HCT116 (cell line): ENCODE measurements at regions not wholly inside any gene's neighbourhood (a gene's known extent, or its start where the extent isn't known, plus 50 kb on each side); places are given as distances from the start of the nearest gene placed in this dataset.

Experiments
- ATAC-seq: fragments of 200-7000 bp; cut with Tn5 transposase; 2 replicates; pipeline ENCODE4 v1.9.1; 2020; ENCODE audit warnings: mild to moderate bottlenecking, moderate library complexity
- BruUV-seq: library from RNA; stranded (reverse); fragments of 400-500 nt; replicated peaks from 2 replicates; lab custom pipeline; 2021; lab: Mats Ljungman, UMichigan
- CTCF ChIA-PET: fragments of 300-600 bp; sonication (Branson Sonifier 250); formaldehyde crosslinking; loops from one replicate; lab custom pipeline; 2021; ENCODE audit warnings: antibody characterized with exemption; lab: Charles Lee
- POLR2A ChIA-PET: fragments of 300-600, 350-600 bp; sonication (Branson Sonifier 250); formaldehyde crosslinking; loops from one replicate; lab custom pipeline; 2021; ENCODE audit warnings: antibody characterized with exemption; lab: Charles Lee
- RAD21 ChIA-PET, 2 experiments: fragments of 300-600 bp; sonication (Branson Sonifier 250); formaldehyde crosslinking; loops; one replicate each; lab custom pipeline; 2023; ENCODE audit warnings: low total read pairs in 2 of 2; ENCODE audit not compliant: uncharacterized antibody in 2 of 2, unreplicated experiment in 2 of 2, low non-redundant PET in 1 of 2; lab: Charles Lee
- DNase-seq: peaks from one replicate; pipeline ENCODE4 v3.0.0-alpha.2; 2010; ENCODE audit warnings: low read depth, low spot score
- H2AFZ ChIP-seq: fragments of 200-600 bp; shearing (Covaris generic), sonication (generic); 2 replicates; pipeline ENCODE4 v1.6.1; 2017; ENCODE audit warnings: low read depth, mixed run types, mixed read lengths, antibody characterized with exemption, low read length; ENCODE audit not compliant: poor library complexity, severe bottlenecking
- H3K27ac ChIP-seq: 2 replicates; pipeline ENCODE4 v1.5.1; 2012; ENCODE audit warnings: low read depth, low read length
- H3K27me3 ChIP-seq: fragments of 200-600 bp; sonication (generic); 2 replicates; pipeline ENCODE4 v1.6.1; 2016; ENCODE audit warnings: mixed run types, low read length, mixed read lengths; ENCODE audit not compliant: insufficient read depth
- H3K36me3 ChIP-seq, 2 experiments: fragments of 200-500 bp in 1 of 2; fragments of 200-600 bp in 1 of 2; sonication (Bioruptor generic) in 1 of 2; sonication (generic) in 1 of 2; 2 replicates each; pipeline versions ENCODE4 v1.5.1 to v1.6.1; 2014 to 2016; ENCODE audit warnings: low read length in 2 of 2, inconsistent platforms in 1 of 2, mixed read lengths in 1 of 2, mixed run types in 1 of 2; ENCODE audit not compliant: insufficient read depth in 2 of 2, control insufficient read depth in 1 of 2
- H3K4me1 ChIP-seq, 2 experiments: fragments of 200-600 bp in 1 of 2; sonication (generic) in 1 of 2; 2 replicates each; pipeline versions ENCODE4 v1.5.1 to v1.6.1; 2012 to 2017; ENCODE audit warnings: low read length in 2 of 2, inconsistent platforms in 1 of 2, mild to moderate bottlenecking in 1 of 2, mixed read lengths in 1 of 2, mixed run types in 1 of 2, moderate library complexity in 1 of 2; ENCODE audit not compliant: insufficient read depth in 2 of 2, control insufficient read depth in 1 of 2
- H3K4me2 ChIP-seq: fragments of 200-600 bp; sonication (generic); 2 replicates; pipeline ENCODE4 v1.6.1; 2017; ENCODE audit warnings: mixed run types, low read length, mixed read lengths
- H3K4me3 ChIP-seq, 2 experiments: fragments of 200-600 bp in 1 of 2; sonication (generic) in 1 of 2; replicated peaks in 1 of 2; 2 replicates each; pipeline ENCODE4 v1.5.1; 2011 to 2016; ENCODE audit warnings: low read length in 2 of 2, control low read depth in 1 of 2, low read depth in 1 of 2, mild to moderate bottlenecking in 1 of 2, mixed read lengths in 1 of 2, mixed run types in 1 of 2
- H3K79me2 ChIP-seq: fragments of 200-600 bp; sonication (generic); 2 replicates; pipeline ENCODE4 v1.6.1; 2017; ENCODE audit warnings: mild to moderate bottlenecking, mixed run types, low read length, moderate library complexity, mixed read lengths; ENCODE audit not compliant: insufficient read depth
- H3K9ac ChIP-seq: fragments of 200-600 bp; sonication (generic); 2 replicates; pipeline ENCODE4 v1.6.1; 2016; ENCODE audit warnings: low read length, mixed read lengths
- H3K9me2 ChIP-seq: fragments of 200-600 bp; sonication (generic), shearing (Covaris generic); 2 replicates; pipeline ENCODE4 v1.6.1; 2017; ENCODE audit warnings: mixed run types, mild to moderate bottlenecking, moderate library complexity; ENCODE audit not compliant: insufficient read depth
- H3K9me3 ChIP-seq, 2 experiments: fragments of 200-500 bp in 1 of 2; fragments of 200-600 bp in 1 of 2; sonication (Bioruptor generic) in 1 of 2; sonication (generic) in 1 of 2; 2 replicates each; pipeline ENCODE4 v1.6.1; 2014 to 2017; ENCODE audit warnings: low read length in 2 of 2, mixed read lengths in 2 of 2, inconsistent platforms in 1 of 2, low read depth in 1 of 2, mild to moderate bottlenecking in 1 of 2, mixed run types in 1 of 2, moderate library complexity in 1 of 2; ENCODE audit not compliant: control insufficient read depth in 1 of 2, insufficient read depth in 1 of 2
- H4K20me1 ChIP-seq: fragments of 200-600 bp; sonication (generic), shearing (Covaris generic); 2 replicates; pipeline ENCODE4 v1.6.1; 2017; ENCODE audit warnings: mixed run types, mild to moderate bottlenecking, moderate library complexity; ENCODE audit not compliant: insufficient read depth
- CBX3 ChIP-seq: IDR thresholded peaks from 2 replicates; pipeline ENCODE4 v1.6.1; 2012; ENCODE audit warnings: low read depth
- CEBPB ChIP-seq: IDR thresholded peaks from 2 replicates; pipeline ENCODE4 v1.6.1; 2012; ENCODE audit warnings: low read depth
- CTCF ChIP-seq, 3 experiments: fragments of 200-600 bp in 1 of 3; sonication (generic) in 1 of 3; IDR thresholded peaks in 2 of 3; conservative IDR thresholded peaks in 1 of 3; 2 replicates each; pipeline ENCODE4 v1.5.1; 2012 to 2017; ENCODE audit warnings: low read depth in 2 of 3, low read length in 2 of 3, antibody characterized with exemption in 1 of 3, borderline replicate concordance in 1 of 3, control low read depth in 1 of 3, mild to moderate bottlenecking in 1 of 3, mixed read lengths in 1 of 3, mixed run types in 1 of 3, moderate library complexity in 1 of 3; ENCODE audit not compliant: insufficient read depth in 1 of 3
- EGR1 ChIP-seq: IDR thresholded peaks from 2 replicates; pipeline ENCODE4 v1.6.1; 2012; ENCODE audit warnings: low read depth
- EZH2 ChIP-seq: fragments of 200-600 bp; sonication (generic); IDR thresholded peaks from 2 replicates; pipeline ENCODE4 v1.6.1; 2017; ENCODE audit warnings: antibody characterized with exemption, mixed run types
- JUND ChIP-seq: IDR thresholded peaks from 2 replicates; pipeline ENCODE4 v1.6.1; 2012
- MAX ChIP-seq: IDR thresholded peaks from 2 replicates; pipeline ENCODE4 v1.6.1; 2012
- POLR2A ChIP-seq: IDR thresholded peaks from 2 replicates; pipeline ENCODE4 v1.7.0; 2011; ENCODE audit warnings: borderline replicate concordance; ENCODE audit not compliant: insufficient read depth, insufficient read length; ENCODE audit errors: extremely low read depth
- POLR2AphosphoS5 ChIP-seq: IDR thresholded peaks from 2 replicates; pipeline ENCODE4 v1.6.1; 2011; ENCODE audit warnings: mild to moderate bottlenecking, low read depth, low read length, moderate library complexity
- RAD21 ChIP-seq: IDR thresholded peaks from 2 replicates; pipeline ENCODE4 v1.6.1; 2012; ENCODE audit warnings: low read depth, mild to moderate bottlenecking
- REST ChIP-seq: IDR thresholded peaks from 2 replicates; pipeline ENCODE4 v1.6.1; 2012; ENCODE audit warnings: low read depth
- SIN3A ChIP-seq: IDR thresholded peaks from 2 replicates; pipeline ENCODE4 v1.6.1; 2012; ENCODE audit warnings: low read depth
- SP1 ChIP-seq: IDR thresholded peaks from 2 replicates; pipeline ENCODE4 v1.6.1; 2012; ENCODE audit warnings: low read depth
- SRF ChIP-seq: IDR thresholded peaks from 2 replicates; pipeline ENCODE4 v1.6.1; 2012; ENCODE audit warnings: low read depth
- ZFX ChIP-seq: fragments of 450-650 bp; IDR thresholded peaks from 2 replicates; pipeline ENCODE4 v1.6.1; 2017
- ZNF274 ChIP-seq: fragments of 200-500 bp; sonication (Bioruptor generic); IDR thresholded peaks from 2 replicates; pipeline ENCODE4 v1.6.1; 2014; ENCODE audit warnings: mild to moderate bottlenecking, low read depth, low read length, inconsistent platforms
- intact Hi-C: fragments of 100-400 bp; cut with micrococcal nuclease; formaldehyde crosslinking; loops from 2 replicates; pipeline ENCODE4 v1.10.0; 2022

- Histone ChIP-seq H3K4me3 (no peak overlapping the region), H3K9me2 (no peaks in the 10 kb centered on the region), H3K79me2 (no peaks in the 10 kb centered on the region)
These were observed 165.2 kb upstream of the DEFB112 start for GRCh38 chr6:50214937-50215336.

GRCh38 chr6:50217841-50218240 is 168.1 kb upstream of the DEFB112 start:
- no peak overlapping the region for H3K4me3 ChIP-seq
- no peak overlapping the region for H3K4me2 ChIP-seq
- H3K27me3 ChIP-seq: no peaks in the 10 kb centered on the region
- no peak overlapping the region for H3K27ac ChIP-seq
- intact Hi-C loops: no loop called here
- ATAC-seq (no peak), DNase-seq (no peak)
- no peaks in the 10 kb centered on the region for H3K9me2 ChIP-seq
- no TSS peak for BruUV-seq
- no peak for TF ChIP-seq ZFX
- TF ChIP-seq SRF: no peak
- no peak for TF ChIP-seq POLR2A
- TF ChIP-seq SIN3A: no peak
- no peak for TF ChIP-seq CBX3
- TF ChIP-seq REST: no peak
- TF ChIP-seq MAX: no peak
- no peak for TF ChIP-seq EZH2
- no peak for TF ChIP-seq CEBPB
- TF ChIP-seq ZNF274: no peak
- no peak for TF ChIP-seq CTCF (IDR thresholded peaks at IDR 0.05 in 2 of 3, conservative IDR thresholded peaks at IDR 0.05 in 1 of 3; ENCODE audit: borderline replicate concordance in 1 of 3, insufficient read depth in 1 of 3, low read depth in 2 of 3, low read length in 2 of 3)
- no peak for TF ChIP-seq POLR2AphosphoS5
- no peak for TF ChIP-seq RAD21
- TF ChIP-seq JUND: no peak
- no peaks in the 10 kb centered on the region for H3K79me2 ChIP-seq
- CTCF ChIA-PET: no interaction called here
- POLR2A ChIA-PET: no interaction called here
- no peaks in the 10 kb centered on the region for H3K4me1 ChIP-seq
- H3K9me3 ChIP-seq: no peaks in the 10 kb centered on the region; a peak in 1 of 4 replicates
- RAD21 ChIA-PET: no interaction called here
- H4K20me1 ChIP-seq: no peaks in the 10 kb centered on the region
- no peak overlapping the region for H2AFZ ChIP-seq
- no peak overlapping the region for H3K9ac ChIP-seq
- no peaks in the 10 kb centered on the region for H3K36me3 ChIP-seq

More at GRCh38 chr6:50214937-50215336, 165.2 kb upstream of the DEFB112 start:
- H3K4me1 ChIP-seq: no peaks in the 10 kb centered on the region
- RAD21 ChIA-PET: no interaction called here
- BruUV-seq: no TSS peak
- no peak for TF ChIP-seq EGR1
- no peak for TF ChIP-seq SP1
- TF ChIP-seq, all 23 proteins: peak for 0
- H3K27ac ChIP-seq: no peak overlapping the region
- ATAC-seq (no peak), DNase-seq (no peak)
- ChIA-PET CTCF (no interaction called here), POLR2A (no interaction called here)
- no peak overlapping the region for H2AFZ ChIP-seq
- no peak overlapping the region for H3K9ac ChIP-seq
- H4K20me1 ChIP-seq: no peaks in the 10 kb centered on the region
- H3K9me3 ChIP-seq: no peaks in the 10 kb centered on the region
- no peaks in the 10 kb centered on the region for H3K36me3 ChIP-seq
- intact Hi-C loops: no loop called here
- H3K27me3 ChIP-seq: no peaks in the 10 kb centered on the region
- no peak overlapping the region for H3K4me2 ChIP-seq
